ENCODE measurements at regions not wholly inside any gene's neighbourhood (a gene's known extent, or its start where the extent isn't known, plus 50 kb on each side); places are given as distances from the start of the nearest gene placed in this dataset.

DNA sequence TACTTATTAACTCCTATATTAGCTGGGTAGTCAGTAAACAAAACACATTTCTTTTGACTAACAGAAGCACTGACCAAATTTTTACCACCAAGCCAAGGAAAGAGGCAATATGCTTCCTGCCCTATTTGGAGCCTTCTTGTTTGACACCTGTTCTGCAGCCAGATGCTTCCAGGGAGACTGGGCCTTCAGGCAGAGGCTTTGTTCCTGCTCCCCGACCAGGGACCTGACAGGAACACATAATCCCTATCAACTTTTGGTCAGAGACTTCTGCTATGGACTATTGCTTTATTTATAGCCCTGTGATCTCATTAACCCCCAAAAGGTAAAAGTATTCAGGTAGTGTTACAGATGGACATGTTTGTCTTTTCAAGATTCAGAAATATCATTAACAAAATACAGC lies 541.3 kb downstream of the NTRK3 start:
- Histone ChIP-seq H3K9me3 (no peaks in the 10 kb centered on the region), H3K36me3 (no peaks in the 10 kb centered on the region), H3K27ac (no peak overlapping the region), H3K4me1 (ENCODE audit: control insufficient read depth in 1 of 2, low read depth in 2 of 2) (no peaks in the 10 kb centered on the region), H3K27me3 (replicated peaks; ENCODE audit: insufficient read depth) (no peaks in the 10 kb centered on the region), H3K4me3 (no peak overlapping the region)
- ATAC-seq (ENCODE audit: insufficient number of reproducible peaks, low FRiP score, low read depth) (no peak), DNase-seq (ENCODE audit: low spot score) (no peak)
- TF ChIP-seq, protein P1, sequence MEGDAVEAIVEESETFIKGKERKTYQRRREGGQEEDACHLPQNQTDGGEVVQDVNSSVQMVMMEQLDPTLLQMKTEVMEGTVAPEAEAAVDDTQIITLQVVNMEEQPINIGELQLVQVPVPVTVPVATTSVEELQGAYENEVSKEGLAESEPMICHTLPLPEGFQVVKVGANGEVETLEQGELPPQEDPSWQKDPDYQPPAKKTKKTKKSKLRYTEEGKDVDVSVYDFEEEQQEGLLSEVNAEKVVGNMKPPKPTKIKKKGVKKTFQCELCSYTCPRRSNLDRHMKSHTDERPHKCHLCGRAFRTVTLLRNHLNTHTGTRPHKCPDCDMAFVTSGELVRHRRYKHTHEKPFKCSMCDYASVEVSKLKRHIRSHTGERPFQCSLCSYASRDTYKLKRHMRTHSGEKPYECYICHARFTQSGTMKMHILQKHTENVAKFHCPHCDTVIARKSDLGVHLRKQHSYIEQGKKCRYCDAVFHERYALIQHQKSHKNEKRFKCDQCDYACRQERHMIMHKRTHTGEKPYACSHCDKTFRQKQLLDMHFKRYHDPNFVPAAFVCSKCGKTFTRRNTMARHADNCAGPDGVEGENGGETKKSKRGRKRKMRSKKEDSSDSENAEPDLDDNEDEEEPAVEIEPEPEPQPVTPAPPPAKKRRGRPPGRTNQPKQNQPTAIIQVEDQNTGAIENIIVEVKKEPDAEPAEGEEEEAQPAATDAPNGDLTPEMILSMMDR (IDR thresholded peaks at IDR 0.05), result no peak

DNA sequence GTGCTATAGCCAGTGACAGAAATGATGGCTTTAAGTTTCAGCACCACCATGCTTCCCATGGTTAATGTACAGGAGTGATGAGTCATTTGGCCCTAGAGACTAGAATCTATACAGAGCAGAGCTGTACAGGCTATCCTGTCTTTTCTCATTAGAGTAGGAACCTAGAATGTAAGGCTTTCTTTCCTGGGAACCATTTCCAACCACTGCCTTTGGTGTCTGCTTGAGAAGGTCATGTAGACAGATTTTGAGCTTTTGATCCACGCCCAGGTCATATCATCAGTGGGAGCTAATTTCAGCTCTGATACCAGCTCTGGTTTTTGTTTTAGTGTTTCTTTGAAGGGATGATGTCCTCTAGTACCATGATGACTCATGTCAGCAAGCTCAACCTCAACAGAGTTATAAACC lies 543.1 kb downstream of the NTRK3 start:
- TF ChIP-seq, protein P1 (IDR thresholded peaks at IDR 0.05), result no peak
- Histone ChIP-seq H3K4me1 (ENCODE audit: control insufficient read depth in 1 of 2, low read depth in 2 of 2) (no peaks in the 10 kb centered on the region), H3K27me3 (replicated peaks; ENCODE audit: insufficient read depth) (no peaks in the 10 kb centered on the region), H3K9me3 (no peaks in the 10 kb centered on the region), H3K36me3 (no peaks in the 10 kb centered on the region), H3K27ac (no peak overlapping the region), H3K4me3 (no peak overlapping the region)
- DNase-seq (ENCODE audit: low spot score), result no peak
- no peak for ATAC-seq (ENCODE audit: insufficient number of reproducible peaks, low FRiP score, low read depth)

DNA sequence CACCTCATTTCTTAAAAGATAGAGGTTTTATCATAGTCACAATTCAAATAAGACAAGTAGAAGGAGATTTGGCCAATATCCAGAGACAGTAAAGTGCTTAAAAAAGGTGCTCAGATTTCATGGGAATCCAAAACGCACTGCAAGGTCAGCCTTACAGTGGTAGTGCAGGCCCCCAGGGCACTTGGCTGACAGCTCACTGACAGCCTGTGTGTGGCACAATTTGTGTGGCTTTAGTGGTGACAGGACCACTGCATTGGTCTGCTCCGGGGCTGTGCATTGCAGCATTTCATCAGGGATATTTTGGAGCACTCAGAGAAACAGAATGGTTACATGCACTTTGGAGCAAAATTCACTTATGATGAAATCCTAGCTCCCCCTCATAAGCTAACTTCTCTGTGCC lies 544.3 kb downstream of the NTRK3 start:
- H3K27ac ChIP-seq, result no peak overlapping the region
- no peak overlapping the region for H3K4me3 ChIP-seq
- no peaks in the 10 kb centered on the region for H3K36me3 ChIP-seq
- ATAC-seq (ENCODE audit: insufficient number of reproducible peaks, low FRiP score, low read depth), result no peak
- H3K9me3 ChIP-seq, result no peaks in the 10 kb centered on the region
- no peaks in the 10 kb centered on the region for H3K27me3 ChIP-seq (replicated peaks; ENCODE audit: insufficient read depth)
- TF ChIP-seq, protein P1 (IDR thresholded peaks at IDR 0.05), result no peak
- no peak for DNase-seq (ENCODE audit: low spot score)
- no peaks in the 10 kb centered on the region for H3K4me1 ChIP-seq (ENCODE audit: control insufficient read depth in 1 of 2, low read depth in 2 of 2)

DNA sequence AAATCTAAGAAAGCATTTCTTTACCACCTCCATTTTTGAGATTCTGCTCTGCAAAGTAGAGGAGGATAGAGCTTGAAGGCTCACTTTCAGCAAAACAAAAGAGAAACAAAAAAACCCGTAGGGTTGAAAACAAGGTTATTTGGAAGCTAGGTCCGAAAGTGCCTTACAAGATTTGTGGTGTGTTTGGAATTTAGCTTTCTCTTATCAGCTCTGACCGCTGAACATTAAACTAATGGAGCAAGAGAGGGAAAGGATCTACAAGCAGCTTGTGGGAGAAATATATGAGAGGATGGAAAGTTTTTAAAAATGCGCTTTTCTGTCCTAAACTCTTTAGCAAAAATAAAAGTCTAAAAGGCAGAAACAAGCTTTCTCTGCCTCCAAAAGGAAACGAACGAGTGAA lies 545.5 kb downstream of the NTRK3 start:
- H3K27me3 ChIP-seq (replicated peaks; ENCODE audit: insufficient read depth), result no peaks in the 10 kb centered on the region
- no peaks in the 10 kb centered on the region for H3K36me3 ChIP-seq
- TF ChIP-seq, protein P1 (IDR thresholded peaks at IDR 0.05), result no peak
- H3K4me3 ChIP-seq, result no peak overlapping the region
- no peak overlapping the region for H3K27ac ChIP-seq
- no peaks in the 10 kb centered on the region for H3K4me1 ChIP-seq (ENCODE audit: control insufficient read depth in 1 of 2, low read depth in 2 of 2)
- no peaks in the 10 kb centered on the region for H3K9me3 ChIP-seq
- ATAC-seq (ENCODE audit: insufficient number of reproducible peaks, low FRiP score, low read depth), result no peak
- DNase-seq (ENCODE audit: low spot score), result no peak

DNA sequence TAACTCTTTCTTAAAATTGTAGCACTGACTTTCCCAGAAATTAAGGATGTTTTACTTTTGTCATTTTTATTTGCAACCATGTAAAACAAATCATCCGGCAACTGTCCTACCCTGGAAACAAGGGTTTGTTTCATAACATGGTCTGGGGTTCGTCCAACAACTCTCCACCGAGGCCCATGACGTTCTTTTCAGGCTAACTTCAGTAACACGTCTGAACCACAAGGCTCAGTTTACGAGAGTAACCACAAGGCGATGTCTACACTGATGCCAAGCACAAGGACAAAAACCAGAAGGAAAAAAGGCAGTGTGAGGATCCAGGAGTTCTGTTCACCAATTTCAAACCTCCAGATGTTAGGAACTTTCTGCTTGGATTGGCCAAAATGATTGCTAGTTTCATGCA lies 546.1 kb downstream of the NTRK3 start:
- no peak overlapping the region for H3K27ac ChIP-seq
- TF ChIP-seq, protein P1 (IDR thresholded peaks at IDR 0.05), result no peak
- H3K4me3 ChIP-seq, result no peak overlapping the region
- no peaks in the 10 kb centered on the region for H3K9me3 ChIP-seq
- ATAC-seq (ENCODE audit: insufficient number of reproducible peaks, low FRiP score, low read depth), result no peak
- H3K27me3 ChIP-seq (replicated peaks; ENCODE audit: insufficient read depth), result no peaks in the 10 kb centered on the region
- H3K4me1 ChIP-seq (ENCODE audit: control insufficient read depth in 1 of 2, low read depth in 2 of 2), result no peaks in the 10 kb centered on the region
- H3K36me3 ChIP-seq, result no peaks in the 10 kb centered on the region
- DNase-seq (ENCODE audit: low spot score), result no peak
